ENCODE measurements at regions not wholly inside any gene's neighbourhood (a gene's known extent, or its start where the extent isn't known, plus 50 kb on each side); places are given as distances from the start of the nearest gene placed in this dataset.
A peak's percentile ranks its signal among the peaks of the same experiment; 100 is the strongest.

GRCh38 chr2:129870685-129871241 is 108.7 kb upstream of the RAB6C start:
- Mint-ChIP-seq H3K27me3 (peaks cover 2% of the 10 kb centered on the region), H3K4me1 (no peaks in the 10 kb centered on the region), H3K9me3 (no peaks in the 10 kb centered on the region), H3K4me3 (no peak overlapping the region), H3K36me3 (no peaks in the 10 kb centered on the region), H3K27ac (no peak overlapping the region)

GRCh38 chr2:129872446-129872845 is 107.0 kb upstream of the RAB6C start:
- no peak overlapping the region for H3K4me3 Mint-ChIP-seq
- peaks cover 10% of the 10 kb centered on the region for H3K4me1 Mint-ChIP-seq
- no peaks in the 10 kb centered on the region for H3K9me3 Mint-ChIP-seq
- no peaks in the 10 kb centered on the region for H3K36me3 Mint-ChIP-seq
- no peak overlapping the region for H3K27ac Mint-ChIP-seq
- peaks cover 2% of the 10 kb centered on the region for H3K27me3 Mint-ChIP-seq

- no peaks in the 10 kb centered on the region for H3K36me3 Mint-ChIP-seq
- H3K4me1 Mint-ChIP-seq: peaks cover 20% of the 10 kb centered on the region
- no peaks in the 10 kb centered on the region for H3K27me3 Mint-ChIP-seq
- no peaks in the 10 kb centered on the region for H3K9me3 Mint-ChIP-seq
- H3K4me3 Mint-ChIP-seq: peak overlapping the region; percentile 93
- H3K27ac Mint-ChIP-seq: peak overlapping the region; percentile 56
These were observed 102.9 kb upstream of the RAB6C start for GRCh38 chr2:129876541-129876940.

GRCh38 chr2:129877289-129877741 is 102.2 kb upstream of the RAB6C start:
- peak overlapping the region; percentile 91 for H3K27ac Mint-ChIP-seq
- no peaks in the 10 kb centered on the region for H3K36me3 Mint-ChIP-seq
- no peaks in the 10 kb centered on the region for H3K9me3 Mint-ChIP-seq
- H3K4me1 Mint-ChIP-seq: peaks cover 20% of the 10 kb centered on the region
- H3K27me3 Mint-ChIP-seq: no peaks in the 10 kb centered on the region
- H3K4me3 Mint-ChIP-seq: peak overlapping the region; percentile 93

GRCh38 chr2:129877795-129878775 is 101.4 kb upstream of the RAB6C start:
- Mint-ChIP-seq H3K27ac (peak overlapping the region; percentile 51), H3K27me3 (no peaks in the 10 kb centered on the region), H3K4me1 (peaks cover 20% of the 10 kb centered on the region), H3K4me3 (peak overlapping the region; percentile 78), H3K36me3 (no peaks in the 10 kb centered on the region), H3K9me3 (no peaks in the 10 kb centered on the region)

GRCh38 chr2:129879614-129880180 is 99.8 kb upstream of the RAB6C start:
- H3K9me3 Mint-ChIP-seq: no peaks in the 10 kb centered on the region
- no peaks in the 10 kb centered on the region for H3K36me3 Mint-ChIP-seq
- H3K4me1 Mint-ChIP-seq: peaks cover 20% of the 10 kb centered on the region
- H3K27ac Mint-ChIP-seq: no peak overlapping the region
- no peaks in the 10 kb centered on the region for H3K27me3 Mint-ChIP-seq
- no peak overlapping the region for H3K4me3 Mint-ChIP-seq

GRCh38 chr2:129880309-129880708 is 99.2 kb upstream of the RAB6C start:
- Mint-ChIP-seq H3K9me3 (no peaks in the 10 kb centered on the region), H3K36me3 (no peaks in the 10 kb centered on the region), H3K27me3 (no peaks in the 10 kb centered on the region), H3K4me3 (no peak overlapping the region), H3K27ac (no peak overlapping the region), H3K4me1 (peaks cover 20% of the 10 kb centered on the region)

- Mint-ChIP-seq H3K9me3 (no peaks in the 10 kb centered on the region), H3K27me3 (peaks cover 3% of the 10 kb centered on the region), H3K36me3 (no peaks in the 10 kb centered on the region), H3K27ac (no peak overlapping the region), H3K4me1 (peaks cover 20% of the 10 kb centered on the region), H3K4me3 (no peak overlapping the region)
These were observed 98.5 kb upstream of the RAB6C start for GRCh38 chr2:129880971-129881370.

GRCh38 chr2:129881786-129882396 is 97.6 kb upstream of the RAB6C start:
- H3K4me3 Mint-ChIP-seq: no peak overlapping the region
- H3K27ac Mint-ChIP-seq: no peak overlapping the region
- peaks cover 15% of the 10 kb centered on the region for H3K4me1 Mint-ChIP-seq
- H3K36me3 Mint-ChIP-seq: no peaks in the 10 kb centered on the region
- H3K27me3 Mint-ChIP-seq: peaks cover 3% of the 10 kb centered on the region
- H3K9me3 Mint-ChIP-seq: no peaks in the 10 kb centered on the region

- Mint-ChIP-seq H3K27ac (no peak overlapping the region), H3K4me3 (no peak overlapping the region), H3K9me3 (no peaks in the 10 kb centered on the region), H3K36me3 (no peaks in the 10 kb centered on the region), H3K27me3 (peaks cover 3% of the 10 kb centered on the region), H3K4me1 (peaks cover 10% of the 10 kb centered on the region)
These were observed 97.0 kb upstream of the RAB6C start for GRCh38 chr2:129882476-129882875.

- H3K9me3 Mint-ChIP-seq: no peaks in the 10 kb centered on the region
- no peak overlapping the region for H3K4me3 Mint-ChIP-seq
- H3K36me3 Mint-ChIP-seq: no peaks in the 10 kb centered on the region
- H3K27me3 Mint-ChIP-seq: peaks cover 5% of the 10 kb centered on the region
- peaks cover 9% of the 10 kb centered on the region for H3K4me1 Mint-ChIP-seq
- no peak overlapping the region for H3K27ac Mint-ChIP-seq
These were observed 96.3 kb upstream of the RAB6C start for GRCh38 chr2:129883121-129883520.

- H3K9me3 Mint-ChIP-seq: no peaks in the 10 kb centered on the region
- no peak overlapping the region for H3K4me3 Mint-ChIP-seq
- peaks cover 8% of the 10 kb centered on the region for H3K27me3 Mint-ChIP-seq
- H3K36me3 Mint-ChIP-seq: no peaks in the 10 kb centered on the region
- H3K4me1 Mint-ChIP-seq: no peaks in the 10 kb centered on the region
- no peak overlapping the region for H3K27ac Mint-ChIP-seq
These were observed 95.2 kb upstream of the RAB6C start for GRCh38 chr2:129884221-129884786.

- no peak overlapping the region for H3K4me3 Mint-ChIP-seq
- H3K4me1 Mint-ChIP-seq: no peaks in the 10 kb centered on the region
- no peak overlapping the region for H3K27ac Mint-ChIP-seq
- peaks cover 8% of the 10 kb centered on the region for H3K27me3 Mint-ChIP-seq
- no peaks in the 10 kb centered on the region for H3K36me3 Mint-ChIP-seq
- no peaks in the 10 kb centered on the region for H3K9me3 Mint-ChIP-seq
These were observed 93.7 kb upstream of the RAB6C start for GRCh38 chr2:129885735-129886134.

- H3K4me1 Mint-ChIP-seq: no peaks in the 10 kb centered on the region
- H3K9me3 Mint-ChIP-seq: no peaks in the 10 kb centered on the region
- H3K4me3 Mint-ChIP-seq: no peak overlapping the region
- no peak overlapping the region for H3K27ac Mint-ChIP-seq
- no peaks in the 10 kb centered on the region for H3K36me3 Mint-ChIP-seq
- H3K27me3 Mint-ChIP-seq: peaks cover 10% of the 10 kb centered on the region
These were observed 91.7 kb upstream of the RAB6C start for GRCh38 chr2:129887688-129888266.

GRCh38 chr2:129888461-129888860 is 91.0 kb upstream of the RAB6C start:
- Mint-ChIP-seq H3K27ac (no peak overlapping the region), H3K27me3 (peaks cover 10% of the 10 kb centered on the region), H3K4me3 (no peak overlapping the region), H3K9me3 (no peaks in the 10 kb centered on the region), H3K36me3 (no peaks in the 10 kb centered on the region), H3K4me1 (no peaks in the 10 kb centered on the region)

Measured in activated naive CD4-positive, alpha-beta T cell treated with anti-CD3 and anti-CD28 coated beads, Interleukin-2, amount 50 U/mL, for 24 hours (primary cell).